BLaER1 treated with 17β-estradiol and CSF1 and Interleukin-3, amounts not matched to agents 10 nM and 100 nM (cell line): ENCODE measurements at regions not wholly inside any gene's neighbourhood (a gene's known extent, or its start where the extent isn't known, plus 50 kb on each side); places are given as distances from the start of the nearest gene placed in this dataset.

Experiments used
- H3K27ac ChIP-seq, 11 experiments: shearing (Covaris generic); formaldehyde crosslinking; 2 replicates each; pipeline ENCODE4 v1.8.1; 2022
- H3K27me3 ChIP-seq, 11 experiments: shearing (Covaris generic); formaldehyde crosslinking; 2 replicates each; pipeline ENCODE4 v1.8.1; 2022
- H3K36me3 ChIP-seq, 11 experiments: shearing (Covaris generic); formaldehyde crosslinking; 2 replicates each; pipeline ENCODE4 v1.8.1; 2022
- H3K4me1 ChIP-seq, 10 experiments: shearing (Covaris generic); formaldehyde crosslinking; 2 replicates each; pipeline ENCODE4 v1.8.1; 2022
- H3K4me2 ChIP-seq, 11 experiments: shearing (Covaris generic); formaldehyde crosslinking; 2 replicates each; pipeline ENCODE4 v1.8.1; 2022
- H3K4me3 ChIP-seq, 10 experiments: shearing (Covaris generic); formaldehyde crosslinking; 2 replicates each; pipeline ENCODE4 v1.8.1; 2022
- H3K9ac ChIP-seq, 11 experiments: shearing (Covaris generic); formaldehyde crosslinking; 2 replicates each; pipeline ENCODE4 v1.8.1; 2022
- H3K9me3 ChIP-seq, 11 experiments: shearing (Covaris generic); formaldehyde crosslinking; replicated peaks in 1 of 11; 2 replicates each; pipeline ENCODE4 v1.8.1; 2022
- H4K20me1 ChIP-seq, 11 experiments: shearing (Covaris generic); formaldehyde crosslinking; 2 replicates each; pipeline ENCODE4 v1.8.1; 2022
- Cebpa-rat ChIP-seq, 11 experiments: shearing (Covaris generic); IDR thresholded peaks; 2 replicates each; pipeline ENCODE4 v1.8.1; 2022

GRCh38 chr6:4017058-4017739 is 61.7 kb downstream of the FAM217A start:
- no peak for TF ChIP-seq Cebpa-rat (IDR thresholded peaks at IDR 0.05)
- Histone ChIP-seq H3K4me2 (peak overlapping the region; percentile 79 to 96 (median 89)), H3K4me3 (peak overlapping the region; percentile 66 to 88 (median 78)), H3K27me3 (no peaks in the 10 kb centered on the region), H3K9me3 (peaks cover 6 to 12% (median 7%) of the 10 kb centered on the region in 11 experiments; a peak in 14 of 22 replicates), H3K27ac (peak overlapping the region; percentile 78 to 98 (median 94)), H3K4me1 (peaks cover 31 to 45% (median 42%) of the 10 kb centered on the region in 10 experiments), H3K36me3 (peaks cover 12 to 24% (median 20%) of the 10 kb centered on the region in 11 experiments), H3K9ac (peak overlapping the region; percentile 81 to 97 (median 93)), H4K20me1 (peaks cover under 1 to 22% (median 8%) of the 10 kb centered on the region in 11 experiments; a peak in 19 of 22 replicates)

- Histone ChIP-seq H4K20me1 (peaks cover 6 to 22% (median 13%) of the 10 kb centered on the region in 11 experiments; a peak in 20 of 22 replicates), H3K36me3 (peaks cover 12 to 24% (median 16%) of the 10 kb centered on the region in 11 experiments), H3K4me3 (peak overlapping the region; percentile 66 to 88 (median 78)), H3K9ac (peak overlapping the region; percentile 81 to 97 (median 93)), H3K27me3 (no peaks in the 10 kb centered on the region), H3K9me3 (peaks cover 6 to 12% (median 7%) of the 10 kb centered on the region in 11 experiments; a peak in 14 of 22 replicates), H3K27ac (peak overlapping the region; percentile 78 to 98 (median 94)), H3K4me1 (peaks cover 31 to 50% (median 45%) of the 10 kb centered on the region in 10 experiments), H3K4me2 (peak overlapping the region; percentile 79 to 96 (median 89))
- TF ChIP-seq Cebpa-rat (IDR thresholded peaks at IDR 0.05): no peak
These were observed 61.1 kb downstream of the FAM217A start for GRCh38 chr6:4017834-4018170.

GRCh38 chr6:4018171-4018923 is 60.6 kb downstream of the FAM217A start:
- Histone ChIP-seq H3K27ac (peak overlapping the region; percentile 78 to 98 (median 94)), H3K4me3 (peak overlapping the region; percentile 66 to 88 (median 78)), H3K36me3 (peaks cover 12 to 21% (median 13%) of the 10 kb centered on the region in 11 experiments), H3K4me1 (peaks cover 34 to 55% (median 50%) of the 10 kb centered on the region in 10 experiments), H3K27me3 (no peaks in the 10 kb centered on the region), H3K9me3 (peaks cover 3 to 10% (median 5%) of the 10 kb centered on the region in 11 experiments; a peak in 14 of 22 replicates), H3K9ac (peak overlapping the region; percentile 81 to 97 (median 93)), H4K20me1 (peaks cover 12 to 25% (median 19%) of the 10 kb centered on the region in 11 experiments; a peak in 21 of 22 replicates), H3K4me2 (peak overlapping the region; percentile 79 to 96 (median 90))
- TF ChIP-seq Cebpa-rat (IDR thresholded peaks at IDR 0.05): peak in 5 of 11 experiments; percentile 15 to 78 (median 36); a peak in 6 of 22 replicates
